HG02642 (cell line): ENCODE measurements at regions not wholly inside any gene's neighbourhood (a gene's known extent, or its start where the extent isn't known, plus 50 kb on each side); places are given as distances from the start of the nearest gene placed in this dataset.

ENCODE experiments used
- ATAC-seq: cut with Tn5 transposase; IDR thresholded peaks from one replicate; pipeline ENCODE4 v1.9.1; 2021; ENCODE audit warnings: mild to moderate bottlenecking; ENCODE audit not compliant: unreplicated experiment, poor library complexity

GRCh38 chr14:42023452-42023851 is 416.8 kb downstream of the LRFN5 start:
- ATAC-seq: no peak

DNA sequence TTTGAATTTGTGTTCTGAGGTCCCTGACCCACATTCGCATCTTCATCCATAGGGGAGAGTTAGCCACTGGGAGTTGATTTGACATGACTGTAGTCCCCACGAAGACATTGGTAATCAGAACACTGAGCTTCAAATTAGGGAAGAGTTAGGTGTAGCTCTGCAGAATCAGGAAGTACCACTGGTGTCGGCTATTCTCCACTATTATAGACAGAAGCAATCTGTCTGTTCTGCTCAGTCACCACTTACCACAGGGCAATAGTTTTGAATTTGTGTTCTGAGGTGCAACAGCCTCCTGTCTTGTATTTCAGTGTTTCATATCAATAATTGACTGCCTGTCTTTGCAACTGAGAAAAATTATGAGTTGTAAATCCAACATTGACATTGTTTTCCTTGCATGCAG is 407.6 kb downstream of the LRFN5 start:
- no peak for ATAC-seq

DNA sequence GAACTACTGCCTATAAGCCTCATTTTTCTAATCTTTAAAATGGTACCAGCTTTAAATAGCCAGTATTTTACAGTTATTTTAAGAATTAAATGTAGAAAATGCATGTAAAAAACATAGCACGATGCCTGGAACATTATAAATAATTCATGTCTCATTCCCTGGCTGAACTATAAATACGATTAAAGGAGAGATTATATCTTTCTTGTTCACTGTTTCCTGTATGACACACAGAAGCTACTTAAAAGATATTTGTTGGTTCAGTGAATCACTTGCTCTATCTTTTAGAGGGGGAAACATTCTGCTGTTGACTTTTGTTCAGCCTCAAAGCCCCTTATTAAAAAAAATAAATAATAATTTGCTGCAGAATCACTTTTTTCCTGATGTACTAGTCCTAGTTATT is 406.9 kb downstream of the LRFN5 start:
- no peak for ATAC-seq

DNA sequence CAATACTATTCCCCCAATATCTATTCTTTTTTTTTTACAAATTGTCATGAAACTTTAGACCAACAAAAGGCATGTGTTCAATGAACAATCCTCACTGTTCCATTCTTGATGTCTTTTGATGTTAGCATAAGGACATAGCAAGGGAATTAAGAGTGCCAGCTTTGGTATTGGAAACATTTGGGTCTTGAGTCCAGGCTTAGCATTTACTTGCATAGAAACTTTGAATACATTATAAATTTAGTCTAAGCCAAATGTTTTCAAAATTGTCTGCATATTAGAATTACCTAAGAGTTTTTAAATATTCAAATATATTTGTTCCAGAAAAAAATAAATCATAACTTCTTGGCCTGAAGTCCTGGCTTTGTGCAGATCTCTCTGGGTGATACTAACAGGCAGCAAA is 406.5 kb downstream of the LRFN5 start:
- no peak for ATAC-seq

- ATAC-seq: peak; percentile 54
Measured at GRCh38 chr14:42011221-42011620, 404.5 kb downstream of the LRFN5 start.

DNA sequence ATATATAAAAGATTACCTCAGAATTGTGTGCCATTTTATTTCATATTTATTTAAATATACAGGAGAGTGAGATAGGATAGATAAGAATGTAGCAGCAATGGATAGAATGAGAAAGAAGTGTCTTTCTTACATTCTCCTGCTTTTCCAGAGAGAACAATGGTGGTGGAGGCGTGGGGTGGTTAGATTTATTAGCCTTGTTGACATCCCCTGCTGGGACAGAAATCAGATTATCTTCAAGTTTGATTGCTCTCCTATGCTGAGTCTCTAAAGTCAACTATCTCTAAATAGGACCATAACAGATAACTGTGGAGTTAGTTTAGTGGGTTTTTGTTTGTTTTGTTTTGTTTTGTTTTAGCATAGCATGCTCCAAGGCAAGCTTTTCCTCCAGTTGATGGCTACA is 397.6 kb downstream of the LRFN5 start:
- no peak for ATAC-seq

DNA sequence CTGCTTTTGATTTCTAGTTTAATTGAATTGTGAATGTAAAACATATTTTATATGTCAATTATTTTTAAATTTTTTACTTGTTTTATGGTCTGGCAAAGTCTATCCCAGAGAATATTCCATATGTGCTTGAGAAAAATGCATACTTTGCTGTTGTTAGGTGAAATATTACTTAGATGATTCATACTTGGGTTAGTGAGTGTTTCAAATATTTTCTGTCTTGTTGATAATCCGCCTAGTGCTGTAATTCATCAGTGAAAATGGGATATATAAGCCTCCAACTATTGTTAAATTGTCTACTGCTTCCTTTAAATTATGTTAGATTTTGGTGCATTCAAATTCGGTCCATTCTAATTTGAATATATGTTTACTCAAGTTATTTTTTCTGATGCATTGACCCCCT is 395.5 kb downstream of the LRFN5 start:
- ATAC-seq: no peak

DNA sequence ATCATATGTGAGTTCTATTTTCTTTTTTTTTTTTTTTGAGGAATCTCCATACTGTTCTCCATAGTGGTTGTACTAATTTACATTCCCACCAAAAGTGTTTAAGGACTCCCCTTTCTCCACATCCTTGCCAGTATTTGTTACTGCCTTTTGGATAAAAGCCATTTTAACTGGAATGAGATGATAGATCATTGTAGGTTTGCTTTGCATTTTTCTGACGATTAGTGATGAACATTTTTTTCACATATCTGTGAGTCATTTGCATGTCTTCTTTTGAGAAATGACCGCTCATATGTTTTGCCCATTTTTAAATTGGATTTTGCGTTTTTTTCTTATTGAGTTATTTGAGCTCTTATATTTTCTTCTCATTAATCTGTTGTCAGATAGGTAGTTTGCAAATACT is 394.8 kb downstream of the LRFN5 start:
- ATAC-seq: no peak

DNA sequence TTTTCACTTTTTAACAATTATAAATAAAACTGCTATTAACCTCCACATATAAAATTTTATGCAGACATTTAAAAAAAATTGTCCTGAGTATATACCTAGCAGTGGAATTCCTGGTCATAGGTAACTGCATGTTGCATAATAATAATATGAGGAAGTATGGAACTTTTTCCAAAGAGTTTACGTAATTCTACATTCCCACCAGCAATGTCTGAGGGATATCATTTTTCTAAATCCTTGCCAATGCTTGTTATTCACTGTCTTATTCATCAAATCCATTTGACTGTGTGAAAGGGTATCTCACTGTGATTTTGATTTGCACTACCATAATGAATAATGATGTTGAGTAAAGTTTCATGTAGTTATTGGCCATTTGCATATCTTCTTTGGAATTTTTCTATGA is 393.8 kb downstream of the LRFN5 start:
- no peak for ATAC-seq

DNA sequence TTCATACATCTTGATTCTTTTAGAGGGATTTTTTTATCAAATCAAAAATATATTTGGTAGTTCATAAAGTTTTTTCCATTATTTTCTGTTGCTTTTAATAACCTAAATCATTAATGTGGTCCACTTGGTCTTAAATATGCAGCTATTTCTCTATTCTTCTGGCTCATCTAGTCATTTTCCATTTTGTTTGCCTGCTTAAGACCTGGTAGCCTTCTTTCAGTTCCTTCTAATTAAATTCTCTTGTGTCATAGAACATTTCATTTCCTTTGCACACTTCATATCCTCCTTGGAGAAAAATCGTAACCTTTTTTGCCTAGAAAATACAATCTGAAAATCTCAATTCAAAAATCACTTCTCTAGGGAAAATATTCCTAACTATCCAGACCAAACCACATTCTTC is 387.0 kb downstream of the LRFN5 start:
- no peak for ATAC-seq

GRCh38 chr14:41986700-41987099 is 380.0 kb downstream of the LRFN5 start:
- no peak for ATAC-seq

- ATAC-seq: no peak
Measured at GRCh38 chr14:41986083-41986645, 379.5 kb downstream of the LRFN5 start.

DNA sequence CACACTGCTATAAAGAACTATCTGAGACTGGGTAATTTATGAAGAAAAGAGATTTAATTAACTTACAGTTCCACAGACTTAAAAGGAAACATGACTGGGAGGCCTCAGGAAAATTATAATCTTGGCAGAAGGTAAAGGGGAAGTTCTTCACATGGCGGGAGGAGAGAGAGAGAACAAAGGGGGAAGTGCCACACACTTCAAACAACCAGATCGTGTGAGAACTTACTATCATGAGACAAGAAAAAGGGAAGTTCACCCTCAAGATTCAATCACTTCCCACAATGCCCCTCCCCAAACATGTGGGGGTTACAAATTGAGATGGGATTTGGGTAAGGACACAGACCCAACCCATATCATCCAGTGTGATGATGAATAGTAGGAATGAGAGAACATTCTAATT is 366.5 kb downstream of the LRFN5 start:
- ATAC-seq: no peak

DNA sequence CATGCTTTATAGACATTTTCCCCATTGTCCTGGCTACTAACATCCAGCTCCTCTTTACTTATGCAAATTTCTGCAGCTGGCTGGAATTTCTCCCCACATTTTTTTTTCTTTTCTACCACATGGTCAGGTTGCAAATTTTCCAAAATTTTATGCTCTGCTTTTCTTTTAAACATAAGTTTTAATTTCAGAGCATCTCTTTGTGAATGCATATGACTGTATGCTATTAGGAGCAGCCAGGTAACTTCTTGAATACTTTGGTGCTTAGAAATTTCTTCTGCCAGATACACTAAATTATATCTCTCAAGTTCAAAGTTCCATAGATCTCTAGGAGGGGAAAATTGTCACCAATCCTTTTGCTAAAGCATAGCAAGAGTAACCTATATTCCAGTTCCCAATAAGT is 365.9 kb downstream of the LRFN5 start:
- ATAC-seq: no peak

DNA sequence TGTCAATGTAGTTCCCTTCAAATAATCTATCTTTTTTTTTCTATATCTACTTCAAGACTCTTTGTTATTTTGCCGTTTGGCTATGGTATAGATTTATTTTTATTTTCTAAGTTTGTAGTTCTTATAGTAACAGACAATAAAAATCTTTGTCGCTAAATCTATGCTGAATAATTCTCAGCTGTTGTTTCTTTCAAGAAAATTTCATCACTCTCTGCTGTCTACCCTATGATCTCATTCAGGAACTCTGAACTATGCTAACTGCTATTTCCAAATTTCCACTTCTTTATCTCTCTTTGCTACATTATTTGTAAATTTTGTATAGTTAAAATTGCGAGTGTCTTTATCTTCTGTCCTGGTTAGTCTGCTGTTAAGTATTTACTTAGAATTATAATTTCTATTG is 353.6 kb downstream of the LRFN5 start:
- ATAC-seq: no peak

DNA sequence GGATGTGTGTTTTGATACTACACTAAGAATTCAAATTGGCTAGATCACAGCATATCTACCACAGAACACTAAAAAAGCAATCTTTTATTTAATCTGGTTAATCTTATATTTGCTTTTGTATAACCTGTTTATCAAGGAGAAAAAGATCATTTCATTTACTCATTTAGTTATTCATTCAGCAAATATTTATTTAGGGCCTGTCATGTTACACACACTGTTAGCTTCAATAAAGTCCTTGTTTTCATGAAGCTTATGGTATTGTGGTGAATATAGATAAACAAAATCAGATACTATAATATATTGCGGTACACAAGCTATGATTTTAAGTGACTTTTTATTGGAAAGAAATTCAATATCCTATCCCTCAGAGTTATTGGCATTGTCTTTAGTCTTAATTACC is 350.8 kb downstream of the LRFN5 start:
- no peak for ATAC-seq
